CD4-positive, alpha-beta memory T cell (primary cell): ENCODE measurements at regions not wholly inside any gene's neighbourhood (a gene's known extent, or its start where the extent isn't known, plus 50 kb on each side); places are given as distances from the start of the nearest gene placed in this dataset.

Experiments used
- CTCF ChIA-PET: fragments of 350-600 bp; sonication (Branson Sonifier 250); formaldehyde crosslinking; loops from one replicate; lab custom pipeline; 2021; ENCODE audit warnings: inconsistent platforms; ENCODE audit not compliant: partially characterized antibody; lab: Charles Lee
- POLR2A ChIA-PET: fragments of 350-600 bp; sonication (Branson Sonifier 250); formaldehyde crosslinking; loops from one replicate; lab custom pipeline; 2021; ENCODE audit not compliant: partially characterized antibody; lab: Charles Lee
- DNase-seq, 5 donors: peaks; one replicate each; pipeline versions ENCODE4 v3.0.0 to v3.0.0-alpha.2; 2020 to 2022; ENCODE audit warnings: mixed read lengths in 1 of 5
- H3K27ac ChIP-seq: one replicate; pipeline ENCODE4 v1.7.0; 2013; ENCODE audit warnings: low read depth, low read length
- H3K27me3 ChIP-seq: 2 replicates; pipeline ENCODE4 v1.7.0; 2013; ENCODE audit warnings: mild to moderate bottlenecking, low read length, moderate library complexity; ENCODE audit not compliant: insufficient read depth
- H3K36me3 ChIP-seq: 2 replicates; pipeline ENCODE4 v1.7.0; 2013; ENCODE audit warnings: mild to moderate bottlenecking, low read length, moderate library complexity; ENCODE audit not compliant: insufficient read depth
- H3K4me1 ChIP-seq: 2 replicates; pipeline ENCODE4 v1.7.0; 2013; ENCODE audit warnings: mild to moderate bottlenecking, low read length, moderate library complexity; ENCODE audit not compliant: insufficient read depth
- H3K4me3 ChIP-seq, 2 donors: one replicate each; pipeline ENCODE4 v1.7.0; 2013; ENCODE audit warnings: low read length in 2 of 2, mild to moderate bottlenecking in 1 of 2
- H3K9me3 ChIP-seq, 2 donors: one replicate each; pipeline ENCODE4 v1.7.0; 2013; ENCODE audit warnings: low read length in 2 of 2, control low read depth in 1 of 2; ENCODE audit not compliant: control insufficient read depth in 1 of 2
- H3K27ac Mint-ChIP-seq, 7 donors: one replicate each; pipeline ENCODE4 v1.8.0; 2020 to 2021; ENCODE audit warnings: mixed read lengths in 7 of 7, mild to moderate bottlenecking in 6 of 7, inconsistent platforms in 3 of 7, moderate library complexity in 3 of 7
- H3K27me3 Mint-ChIP-seq, 2 donors: one replicate each; pipeline ENCODE4 v1.8.0; 2020 to 2021; ENCODE audit warnings: mixed read lengths in 2 of 2
- H3K36me3 Mint-ChIP-seq, 2 donors: one replicate each; pipeline ENCODE4 v1.8.0; 2020 to 2021; ENCODE audit warnings: mixed read lengths in 2 of 2, inconsistent platforms in 1 of 2, mild to moderate bottlenecking in 1 of 2
- H3K4me1 Mint-ChIP-seq, 4 donors: one replicate each; pipeline ENCODE4 v1.8.0; 2020 to 2021; ENCODE audit warnings: mixed read lengths in 4 of 4, mild to moderate bottlenecking in 1 of 4
- H3K4me3 Mint-ChIP-seq, 8 donors: one replicate each; pipeline ENCODE4 v1.8.0; 2020 to 2021; ENCODE audit warnings: mixed read lengths in 8 of 8, mild to moderate bottlenecking in 7 of 8, moderate library complexity in 6 of 8, inconsistent platforms in 3 of 8
- H3K9me3 Mint-ChIP-seq, 8 donors: one replicate each; pipeline ENCODE4 v1.8.0; 2020 to 2021; ENCODE audit warnings: mixed read lengths in 8 of 8, mild to moderate bottlenecking in 5 of 8, inconsistent platforms in 3 of 8, moderate library complexity in 1 of 8
- intact Hi-C: fragments of 100-400 bp; cut with micrococcal nuclease; formaldehyde crosslinking; loops from one replicate; pipeline ENCODE4 v1.15.1; 2023

DNA sequence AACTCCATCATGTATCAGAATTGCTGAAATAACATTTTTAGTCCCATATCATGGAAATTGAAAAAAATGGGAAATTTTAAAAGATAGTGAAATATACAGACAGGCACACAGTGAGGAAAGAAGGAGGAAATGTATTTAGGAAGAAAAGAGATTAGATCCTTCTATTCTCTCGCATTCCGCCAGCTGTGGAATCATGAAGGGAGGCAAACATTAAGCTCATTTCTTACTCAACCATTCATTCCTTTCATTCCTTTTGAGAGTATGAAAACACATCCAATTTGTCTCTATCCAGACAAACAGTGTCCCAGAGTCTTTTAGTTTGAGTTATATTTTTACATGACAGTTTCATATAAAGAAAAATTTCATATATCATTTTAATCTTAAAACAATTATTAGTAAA, 52.5 kb upstream of the KCNMB2 start:
- Histone ChIP-seq H3K27me3 (no peaks in the 10 kb centered on the region), H3K27ac (no peak overlapping the region), H3K4me1 (no peaks in the 10 kb centered on the region), H3K4me3 (no peak overlapping the region), H3K9me3 (no peaks in the 10 kb centered on the region), H3K36me3 (no peaks in the 10 kb centered on the region)
- H3K36me3 Mint-ChIP-seq, result no peaks in the 10 kb centered on the region
- no peak overlapping the region for H3K27ac Mint-ChIP-seq
- DNase-seq, result no peak
- POLR2A ChIA-PET, result no interaction called here
- H3K9me3 Mint-ChIP-seq, result no peaks in the 10 kb centered on the region
- CTCF ChIA-PET, result no interaction called here
- no peaks in the 10 kb centered on the region for H3K4me1 Mint-ChIP-seq
- intact Hi-C loops, result no loop called here
- peaks cover 6 to 11% of the 10 kb centered on the region in 2 donors for H3K27me3 Mint-ChIP-seq
- no peak overlapping the region for H3K4me3 Mint-ChIP-seq

DNA sequence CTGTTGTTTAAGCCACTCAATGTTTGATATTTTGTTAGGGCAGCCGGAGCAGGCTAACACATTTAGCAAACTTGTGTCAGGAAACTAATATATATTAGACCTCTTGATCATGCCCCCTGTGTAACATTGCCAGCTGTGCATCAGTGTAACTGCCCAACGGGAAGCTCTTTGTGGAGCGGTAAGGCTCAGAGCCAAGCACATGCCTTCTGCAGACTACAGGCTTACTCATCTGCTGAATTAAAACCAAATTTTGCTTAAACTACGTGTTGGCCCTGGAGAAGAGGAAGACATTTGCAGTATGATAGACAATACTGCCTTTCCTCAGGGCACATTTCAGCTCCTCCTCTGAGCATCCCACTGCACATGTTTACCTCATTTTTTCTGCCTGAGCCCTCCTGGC, 50.5 kb upstream of the KCNMB2 start:
- Mint-ChIP-seq H3K27ac (no peak overlapping the region), H3K36me3 (no peaks in the 10 kb centered on the region), H3K9me3 (no peaks in the 10 kb centered on the region), H3K27me3 (peaks cover 5 to 7% of the 10 kb centered on the region in 2 donors), H3K4me1 (no peaks in the 10 kb centered on the region), H3K4me3 (no peak overlapping the region)
- CTCF ChIA-PET, result no interaction called here
- POLR2A ChIA-PET, result no interaction called here
- intact Hi-C loops, result no loop called here
- H3K4me1 ChIP-seq, result no peaks in the 10 kb centered on the region
- no peak overlapping the region for H3K27ac ChIP-seq
- H3K4me3 ChIP-seq, result no peak overlapping the region
- no peaks in the 10 kb centered on the region for H3K9me3 ChIP-seq
- H3K36me3 ChIP-seq, result no peaks in the 10 kb centered on the region
- no peak for DNase-seq
- H3K27me3 ChIP-seq, result no peaks in the 10 kb centered on the region
